HepG2 (cell line): ENCODE measurements at regions not wholly inside any gene's neighbourhood (a gene's known extent, or its start where the extent isn't known, plus 50 kb on each side); places are given as distances from the start of the nearest gene placed in this dataset.

ENCODE experiments used
- ARNTL ChIP-seq: sonication (generic); formaldehyde crosslinking; IDR thresholded peaks from 2 replicates; pipeline ENCODE4 v1.4.0; 2020; ENCODE audit warnings: mild to moderate bottlenecking, missing genetic modification reagents
- BHLHE40 ChIP-seq: IDR thresholded peaks from 2 replicates; pipeline ENCODE4 v1.6.1; 2011; ENCODE audit warnings: low read length, improper control_type of control experiment
- BORCS8-MEF2B ChIP-seq: sonication (generic); formaldehyde crosslinking; IDR thresholded peaks from 2 replicates; pipeline ENCODE4 v1.8.0; 2022; ENCODE audit warnings: mild to moderate bottlenecking, missing genetic modification reagents
- ELF1 ChIP-seq: sonication (generic); formaldehyde crosslinking; IDR thresholded peaks from 2 replicates; pipeline ENCODE4 v1.4.0; 2020; ENCODE audit warnings: missing genetic modification reagents
- KDM1A ChIP-seq: IDR thresholded peaks from 2 replicates; pipeline ENCODE4 v1.6.1; 2016; ENCODE audit warnings: missing compliant biosample characterization
- NFYB ChIP-seq: sonication (generic); formaldehyde crosslinking; IDR thresholded peaks from 2 replicates; pipeline ENCODE4 v1.4.0; 2020; ENCODE audit warnings: missing genetic modification reagents
- STAT6 ChIP-seq: sonication (generic); formaldehyde crosslinking; IDR thresholded peaks from 2 replicates; pipeline ENCODE4 v1.4.0; 2020; ENCODE audit warnings: missing genetic modification reagents, mild to moderate bottlenecking, borderline replicate concordance
- SYNCRIP ChIP-seq: fragments of 200-400 bp; formaldehyde crosslinking; IDR thresholded peaks from 2 replicates; pipeline ENCODE4 v1.6.1; 2018; ENCODE audit warnings: mild to moderate bottlenecking, low read depth, low read length; ENCODE audit not compliant: insufficient read depth
- TCF12 ChIP-seq, 2 experiments: fragments of 450-650 bp in 1 of 2; sonication (generic) in 1 of 2; formaldehyde crosslinking in 1 of 2; IDR thresholded peaks; 2 replicates each; pipeline versions ENCODE4 v1.6.1 to v1.8.0; 2017 to 2022; ENCODE audit warnings: antibody characterized with exemption in 1 of 2, mild to moderate bottlenecking in 1 of 2, missing genetic modification reagents in 1 of 2, moderate library complexity in 1 of 2
- ZNF740 ChIP-seq: sonication (generic); formaldehyde crosslinking; IDR thresholded peaks from 2 replicates; pipeline ENCODE4 v1.4.0; 2020; ENCODE audit warnings: missing genetic modification reagents
- ZSCAN30 ChIP-seq: sonication (generic); formaldehyde crosslinking; IDR thresholded peaks from 2 replicates; pipeline ENCODE4 v1.5.0; 2020; ENCODE audit warnings: mild to moderate bottlenecking, missing genetic modification reagents
- TF ChIP-seq, protein P1 (sequence below): IDR thresholded peaks from 2 replicates; pipeline ENCODE4 v1.6.1; 2018; ENCODE audit warnings: missing genetic modification reagents
- TF ChIP-seq, protein P2 (sequence below), 2 experiments: IDR thresholded peaks; 2 replicates each; pipeline ENCODE4 v1.6.1; 2011 to 2012; ENCODE audit warnings: low read length in 2 of 2, borderline replicate concordance in 1 of 2, low read depth in 1 of 2, mild to moderate bottlenecking in 1 of 2, moderate library complexity in 1 of 2
- TF ChIP-seq, protein P3 (sequence below): sonication (generic); formaldehyde crosslinking; IDR thresholded peaks from 2 replicates; pipeline ENCODE4 v1.5.0; 2020; ENCODE audit warnings: mild to moderate bottlenecking, missing genetic modification reagents, moderate library complexity

- TF ChIP-seq ZNF740: no peak
- TF ChIP-seq ZSCAN30 (CRISPR knock-in tag): no peak
- no peak for TF ChIP-seq ARNTL
- no peak for TF ChIP-seq BORCS8-MEF2B
- TF ChIP-seq, protein P1, sequence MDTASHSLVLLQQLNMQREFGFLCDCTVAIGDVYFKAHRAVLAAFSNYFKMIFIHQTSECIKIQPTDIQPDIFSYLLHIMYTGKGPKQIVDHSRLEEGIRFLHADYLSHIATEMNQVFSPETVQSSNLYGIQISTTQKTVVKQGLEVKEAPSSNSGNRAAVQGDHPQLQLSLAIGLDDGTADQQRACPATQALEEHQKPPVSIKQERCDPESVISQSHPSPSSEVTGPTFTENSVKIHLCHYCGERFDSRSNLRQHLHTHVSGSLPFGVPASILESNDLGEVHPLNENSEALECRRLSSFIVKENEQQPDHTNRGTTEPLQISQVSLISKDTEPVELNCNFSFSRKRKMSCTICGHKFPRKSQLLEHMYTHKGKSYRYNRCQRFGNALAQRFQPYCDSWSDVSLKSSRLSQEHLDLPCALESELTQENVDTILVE (CRISPR knock-in tag): no peak
- no peak for TF ChIP-seq ELF1 (CRISPR knock-in tag)
- TF ChIP-seq TCF12 (IDR thresholded peaks at IDR 0.05): no peak
- TF ChIP-seq TCF12 (CRISPR knock-in tag; IDR thresholded peaks at IDR 0.05): no peak
- no peak for TF ChIP-seq STAT6
- TF ChIP-seq, protein P2, sequence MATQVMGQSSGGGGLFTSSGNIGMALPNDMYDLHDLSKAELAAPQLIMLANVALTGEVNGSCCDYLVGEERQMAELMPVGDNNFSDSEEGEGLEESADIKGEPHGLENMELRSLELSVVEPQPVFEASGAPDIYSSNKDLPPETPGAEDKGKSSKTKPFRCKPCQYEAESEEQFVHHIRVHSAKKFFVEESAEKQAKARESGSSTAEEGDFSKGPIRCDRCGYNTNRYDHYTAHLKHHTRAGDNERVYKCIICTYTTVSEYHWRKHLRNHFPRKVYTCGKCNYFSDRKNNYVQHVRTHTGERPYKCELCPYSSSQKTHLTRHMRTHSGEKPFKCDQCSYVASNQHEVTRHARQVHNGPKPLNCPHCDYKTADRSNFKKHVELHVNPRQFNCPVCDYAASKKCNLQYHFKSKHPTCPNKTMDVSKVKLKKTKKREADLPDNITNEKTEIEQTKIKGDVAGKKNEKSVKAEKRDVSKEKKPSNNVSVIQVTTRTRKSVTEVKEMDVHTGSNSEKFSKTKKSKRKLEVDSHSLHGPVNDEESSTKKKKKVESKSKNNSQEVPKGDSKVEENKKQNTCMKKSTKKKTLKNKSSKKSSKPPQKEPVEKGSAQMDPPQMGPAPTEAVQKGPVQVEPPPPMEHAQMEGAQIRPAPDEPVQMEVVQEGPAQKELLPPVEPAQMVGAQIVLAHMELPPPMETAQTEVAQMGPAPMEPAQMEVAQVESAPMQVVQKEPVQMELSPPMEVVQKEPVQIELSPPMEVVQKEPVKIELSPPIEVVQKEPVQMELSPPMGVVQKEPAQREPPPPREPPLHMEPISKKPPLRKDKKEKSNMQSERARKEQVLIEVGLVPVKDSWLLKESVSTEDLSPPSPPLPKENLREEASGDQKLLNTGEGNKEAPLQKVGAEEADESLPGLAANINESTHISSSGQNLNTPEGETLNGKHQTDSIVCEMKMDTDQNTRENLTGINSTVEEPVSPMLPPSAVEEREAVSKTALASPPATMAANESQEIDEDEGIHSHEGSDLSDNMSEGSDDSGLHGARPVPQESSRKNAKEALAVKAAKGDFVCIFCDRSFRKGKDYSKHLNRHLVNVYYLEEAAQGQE (IDR thresholded peaks at IDR 0.05; ENCODE audit: borderline replicate concordance in 1 of 2, low read depth in 1 of 2, low read length in 2 of 2): no peak
- TF ChIP-seq NFYB (CRISPR knock-in tag): no peak
- TF ChIP-seq BHLHE40: no peak
- TF ChIP-seq SYNCRIP: no peak
- TF ChIP-seq, protein P3, sequence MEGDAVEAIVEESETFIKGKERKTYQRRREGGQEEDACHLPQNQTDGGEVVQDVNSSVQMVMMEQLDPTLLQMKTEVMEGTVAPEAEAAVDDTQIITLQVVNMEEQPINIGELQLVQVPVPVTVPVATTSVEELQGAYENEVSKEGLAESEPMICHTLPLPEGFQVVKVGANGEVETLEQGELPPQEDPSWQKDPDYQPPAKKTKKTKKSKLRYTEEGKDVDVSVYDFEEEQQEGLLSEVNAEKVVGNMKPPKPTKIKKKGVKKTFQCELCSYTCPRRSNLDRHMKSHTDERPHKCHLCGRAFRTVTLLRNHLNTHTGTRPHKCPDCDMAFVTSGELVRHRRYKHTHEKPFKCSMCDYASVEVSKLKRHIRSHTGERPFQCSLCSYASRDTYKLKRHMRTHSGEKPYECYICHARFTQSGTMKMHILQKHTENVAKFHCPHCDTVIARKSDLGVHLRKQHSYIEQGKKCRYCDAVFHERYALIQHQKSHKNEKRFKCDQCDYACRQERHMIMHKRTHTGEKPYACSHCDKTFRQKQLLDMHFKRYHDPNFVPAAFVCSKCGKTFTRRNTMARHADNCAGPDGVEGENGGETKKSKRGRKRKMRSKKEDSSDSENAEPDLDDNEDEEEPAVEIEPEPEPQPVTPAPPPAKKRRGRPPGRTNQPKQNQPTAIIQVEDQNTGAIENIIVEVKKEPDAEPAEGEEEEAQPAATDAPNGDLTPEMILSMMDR (CRISPR knock-in tag): no peak
- TF ChIP-seq KDM1A (CRISPR knock-in tag): no peak
Observed at GRCh38 chr13:57531256-57531655, 100.3 kb upstream of the PCDH17 start.
